GM12891 (cell line): ENCODE measurements at regions not wholly inside any gene's neighbourhood (a gene's known extent, or its start where the extent isn't known, plus 50 kb on each side); places are given as distances from the start of the nearest gene placed in this dataset.

Experiments used
- PAX5 ChIP-seq: IDR thresholded peaks from 2 replicates; pipeline ENCODE4 v1.6.1; 2011; ENCODE audit warnings: low read length, moderate library complexity, mild to moderate bottlenecking; ENCODE audit not compliant: insufficient read depth, severe bottlenecking
- POLR2A ChIP-seq: IDR thresholded peaks from 2 replicates; pipeline ENCODE4 v1.6.1; 2011; ENCODE audit warnings: low read depth, low read length, control low read depth
- POLR2AphosphoS5 ChIP-seq: IDR thresholded peaks from 2 replicates; pipeline ENCODE4 v1.6.1; 2011; ENCODE audit warnings: low read depth, low read length, control low read depth
- POU2F2 ChIP-seq: IDR thresholded peaks from 2 replicates; pipeline ENCODE4 v1.6.1; 2011; ENCODE audit warnings: low read depth, mild to moderate bottlenecking, control low read depth, low read length, moderate library complexity
- SPI1 ChIP-seq: IDR thresholded peaks from 2 replicates; pipeline ENCODE4 v1.6.1; 2011; ENCODE audit warnings: low read depth, low read length, control low read depth
- TAF1 ChIP-seq: IDR thresholded peaks from 2 replicates; pipeline ENCODE4 v1.6.1; 2011; ENCODE audit warnings: low read depth, low read length, control low read depth

DNA sequence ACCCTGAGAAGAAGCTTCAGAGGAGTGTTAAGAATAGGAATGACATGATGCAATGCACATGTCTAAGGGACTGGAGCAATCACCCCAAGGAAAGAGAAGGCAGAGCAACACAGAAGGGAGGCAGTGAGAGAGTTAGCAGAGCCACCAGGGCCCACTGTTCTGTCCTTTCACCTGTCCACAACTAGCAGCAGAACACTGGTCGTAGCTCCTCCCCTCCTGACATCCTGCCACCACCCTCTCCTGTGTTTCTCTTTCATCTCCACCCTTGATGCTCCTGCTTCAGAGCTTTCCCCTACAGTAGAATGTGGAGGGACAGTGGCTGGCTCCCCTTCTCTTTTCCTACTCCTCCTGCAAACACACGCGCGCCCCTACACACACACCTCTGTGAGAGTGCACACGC lies 483.4 kb upstream of the KIF2A start:
- TF ChIP-seq POLR2A, result no peak
- no peak for TF ChIP-seq TAF1
- TF ChIP-seq PAX5, result no peak
- no peak for TF ChIP-seq POLR2AphosphoS5
- TF ChIP-seq SPI1, result no peak
- no peak for TF ChIP-seq POU2F2
